Panc1 (cell line): ENCODE measurements at regions not wholly inside any gene's neighbourhood (a gene's known extent, or its start where the extent isn't known, plus 50 kb on each side); places are given as distances from the start of the nearest gene placed in this dataset.

Experiments
- ATAC-seq: fragments of 200-7000 bp; cut with Tn5 transposase; 2 replicates; pipeline ENCODE4 v1.9.1; 2020; ENCODE audit warnings: mild to moderate bottlenecking, moderate library complexity
- BruUV-seq: library from RNA; stranded (reverse); fragments of 400-500 nt; replicated peaks from 2 replicates; lab custom pipeline; 2021; lab: Mats Ljungman, UMichigan
- CTCF ChIA-PET: fragments of 300-600 bp; sonication (Branson Sonifier 250); formaldehyde crosslinking; loops from one replicate; lab custom pipeline; 2022; ENCODE audit warnings: antibody characterized with exemption; lab: Charles Lee
- POLR2A ChIA-PET: fragments of 300-600 bp; sonication (Branson Sonifier 250); formaldehyde crosslinking; loops from one replicate; lab custom pipeline; 2022; ENCODE audit warnings: antibody characterized with exemption; lab: Charles Lee
- DNase-seq: peaks from one replicate; pipeline ENCODE4 v3.0.0-alpha.2; 2010; ENCODE audit warnings: low read depth, low spot score
- H3K27ac ChIP-seq: 2 replicates; pipeline ENCODE4 v1.5.1; 2011; ENCODE audit warnings: mild to moderate bottlenecking, low read length, inconsistent platforms
- H3K27me3 ChIP-seq: fragments of 200-500 bp; sonication (Bioruptor generic); 2 replicates; pipeline ENCODE4 v1.6.0; 2014; ENCODE audit warnings: low read length, inconsistent platforms; ENCODE audit not compliant: control insufficient read depth, insufficient read depth
- H3K36me3 ChIP-seq: fragments of 200-500 bp; sonication (Bioruptor generic); 2 replicates; pipeline ENCODE4 v1.5.1; 2014; ENCODE audit warnings: inconsistent platforms, mild to moderate bottlenecking, low read length, moderate library complexity; ENCODE audit not compliant: control insufficient read depth, insufficient read depth
- H3K4me1 ChIP-seq: 2 replicates; pipeline ENCODE4 v1.5.1; 2011; ENCODE audit warnings: inconsistent platforms, mild to moderate bottlenecking, low read length, moderate library complexity; ENCODE audit not compliant: control insufficient read depth, insufficient read depth
- H3K4me3 ChIP-seq, 2 experiments: 2 replicates each; pipeline ENCODE4 v1.5.1; 2011 to 2012; ENCODE audit warnings: low read depth in 2 of 2, low read length in 2 of 2, mild to moderate bottlenecking in 2 of 2, inconsistent platforms in 1 of 2, moderate library complexity in 1 of 2
- H3K9me3 ChIP-seq: fragments of 200-500 bp; sonication (Bioruptor generic); 2 replicates; pipeline ENCODE4 v1.5.1; 2014; ENCODE audit warnings: low read depth, mild to moderate bottlenecking, inconsistent platforms, low read length, moderate library complexity; ENCODE audit not compliant: control insufficient read depth, insufficient read depth
- CTCF ChIP-seq: fragments of 450-650 bp; IDR thresholded peaks from 2 replicates; pipeline ENCODE4 v1.5.1; 2017; ENCODE audit warnings: mild to moderate bottlenecking
- POLR2AphosphoS5 ChIP-seq: IDR thresholded peaks from 2 replicates; pipeline ENCODE4 v1.6.1; 2012; ENCODE audit warnings: mild to moderate bottlenecking, low read depth, low read length, moderate library complexity
- SIN3A ChIP-seq: IDR thresholded peaks from 2 replicates; pipeline ENCODE4 v1.6.1; 2012; ENCODE audit warnings: low read depth, mild to moderate bottlenecking, low read length, moderate library complexity, borderline replicate concordance; ENCODE audit not compliant: insufficient read depth
- TCF7L2 ChIP-seq: IDR thresholded peaks from 2 replicates; pipeline ENCODE4 v1.6.1; 2011; ENCODE audit warnings: mild to moderate bottlenecking, low read depth, low read length, inconsistent platforms
- in situ Hi-C: cut with HindIII; loops from 2 replicates; pipeline ENCODE4 v1.10.0; 2016; ENCODE audit warnings: low sequenced_read_pairs, low pct_unique_long_range_greater_than_20kb
- intact Hi-C: fragments of 100-400 bp; cut with micrococcal nuclease; formaldehyde crosslinking; loops from one replicate; pipeline ENCODE4 v1.10.0; 2022; ENCODE audit not compliant: unreplicated experiment
- TF ChIP-seq, protein P1 (sequence below), 2 experiments: IDR thresholded peaks; 2 replicates each; pipeline ENCODE4 v1.6.1; 2011 to 2012; ENCODE audit warnings: low read depth in 2 of 2, control low read depth in 1 of 2, low read length in 1 of 2, mild to moderate bottlenecking in 1 of 2, moderate library complexity in 1 of 2; ENCODE audit not compliant: insufficient read depth in 1 of 2

- intact Hi-C loops (no loop called here), in situ Hi-C loops (no loop called here)
- Histone ChIP-seq H3K9me3 (no peaks in the 10 kb centered on the region), H3K27me3 (no peaks in the 10 kb centered on the region), H3K4me1 (no peaks in the 10 kb centered on the region), H3K36me3 (no peaks in the 10 kb centered on the region), H3K27ac (no peak overlapping the region), H3K4me3 (no peak overlapping the region)
- BruUV-seq, result no TSS peak
- ChIA-PET CTCF (no interaction called here), POLR2A (no interaction called here)
- ATAC-seq, result no peak
- TF ChIP-seq CTCF (no peak), POLR2AphosphoS5 (no peak), TCF7L2 (no peak), SIN3A (no peak)
- TF ChIP-seq, protein P1, sequence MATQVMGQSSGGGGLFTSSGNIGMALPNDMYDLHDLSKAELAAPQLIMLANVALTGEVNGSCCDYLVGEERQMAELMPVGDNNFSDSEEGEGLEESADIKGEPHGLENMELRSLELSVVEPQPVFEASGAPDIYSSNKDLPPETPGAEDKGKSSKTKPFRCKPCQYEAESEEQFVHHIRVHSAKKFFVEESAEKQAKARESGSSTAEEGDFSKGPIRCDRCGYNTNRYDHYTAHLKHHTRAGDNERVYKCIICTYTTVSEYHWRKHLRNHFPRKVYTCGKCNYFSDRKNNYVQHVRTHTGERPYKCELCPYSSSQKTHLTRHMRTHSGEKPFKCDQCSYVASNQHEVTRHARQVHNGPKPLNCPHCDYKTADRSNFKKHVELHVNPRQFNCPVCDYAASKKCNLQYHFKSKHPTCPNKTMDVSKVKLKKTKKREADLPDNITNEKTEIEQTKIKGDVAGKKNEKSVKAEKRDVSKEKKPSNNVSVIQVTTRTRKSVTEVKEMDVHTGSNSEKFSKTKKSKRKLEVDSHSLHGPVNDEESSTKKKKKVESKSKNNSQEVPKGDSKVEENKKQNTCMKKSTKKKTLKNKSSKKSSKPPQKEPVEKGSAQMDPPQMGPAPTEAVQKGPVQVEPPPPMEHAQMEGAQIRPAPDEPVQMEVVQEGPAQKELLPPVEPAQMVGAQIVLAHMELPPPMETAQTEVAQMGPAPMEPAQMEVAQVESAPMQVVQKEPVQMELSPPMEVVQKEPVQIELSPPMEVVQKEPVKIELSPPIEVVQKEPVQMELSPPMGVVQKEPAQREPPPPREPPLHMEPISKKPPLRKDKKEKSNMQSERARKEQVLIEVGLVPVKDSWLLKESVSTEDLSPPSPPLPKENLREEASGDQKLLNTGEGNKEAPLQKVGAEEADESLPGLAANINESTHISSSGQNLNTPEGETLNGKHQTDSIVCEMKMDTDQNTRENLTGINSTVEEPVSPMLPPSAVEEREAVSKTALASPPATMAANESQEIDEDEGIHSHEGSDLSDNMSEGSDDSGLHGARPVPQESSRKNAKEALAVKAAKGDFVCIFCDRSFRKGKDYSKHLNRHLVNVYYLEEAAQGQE (IDR thresholded peaks at IDR 0.05; ENCODE audit: insufficient read depth in 1 of 2, low read depth in 2 of 2, low read length in 1 of 2), result no peak
- no peak for DNase-seq
Observed at GRCh38 chr11:70489276-70489675, 90.9 kb downstream of the CTTN start.

GRCh38 chr11:70490208-70490607 is 91.9 kb downstream of the CTTN start:
- no TSS peak for BruUV-seq
- intact Hi-C loops, result no loop called here
- CTCF ChIA-PET, result no interaction called here
- no peak overlapping the region for H3K4me3 ChIP-seq
- no peak for ATAC-seq
- in situ Hi-C loops, result no loop called here
- POLR2A ChIA-PET, result interaction anchor here (0.5 kb wide), 1 partner anchor 66 kb away, joined by 4 read pairs; no protein-coding TSS in a partner anchor
- H3K27me3 ChIP-seq, result no peaks in the 10 kb centered on the region
- H3K4me1 ChIP-seq, result no peaks in the 10 kb centered on the region
- H3K9me3 ChIP-seq, result no peaks in the 10 kb centered on the region
- DNase-seq, result no peak
- H3K27ac ChIP-seq, result no peak overlapping the region
- H3K36me3 ChIP-seq, result no peaks in the 10 kb centered on the region
- TF ChIP-seq POLR2AphosphoS5 (no peak), CTCF (no peak), TCF7L2 (no peak), SIN3A (no peak)
- TF ChIP-seq, protein P1 (IDR thresholded peaks at IDR 0.05; ENCODE audit: insufficient read depth in 1 of 2, low read depth in 2 of 2, low read length in 1 of 2), result no peak
